ENCODE measurements at regions not wholly inside any gene's neighbourhood (a gene's known extent, or its start where the extent isn't known, plus 50 kb on each side); places are given as distances from the start of the nearest gene placed in this dataset.
A peak's percentile ranks its signal among the peaks of the same experiment; 100 is the strongest.

- DNase-seq (ENCODE audit: low read depth): peak; percentile 51
Observed at GRCh38 chr15:35657679-35658311, 111.8 kb upstream of the DPH6 start.

DNA sequence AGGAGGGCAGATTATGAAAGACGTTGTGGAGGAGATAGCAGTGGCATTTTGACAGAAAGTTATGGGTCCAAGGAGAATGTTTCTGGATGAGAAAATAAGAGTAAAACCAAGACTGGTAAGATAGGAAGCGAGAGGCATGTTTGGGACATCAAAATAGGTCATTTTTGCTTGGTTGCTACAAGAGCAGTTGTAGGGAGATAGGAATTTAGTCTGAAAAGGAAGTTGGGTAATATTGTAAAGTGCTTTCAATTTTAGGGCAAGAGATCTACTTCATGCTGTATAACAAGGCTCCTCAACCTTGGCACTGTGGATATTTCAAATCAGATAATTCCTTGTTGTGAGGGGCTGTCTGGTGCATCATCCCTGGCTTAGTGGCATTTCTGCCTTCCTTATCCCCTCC lies 118.0 kb upstream of the DPH6 start:
- DNase-seq (ENCODE audit: low read depth): no peak

DNA sequence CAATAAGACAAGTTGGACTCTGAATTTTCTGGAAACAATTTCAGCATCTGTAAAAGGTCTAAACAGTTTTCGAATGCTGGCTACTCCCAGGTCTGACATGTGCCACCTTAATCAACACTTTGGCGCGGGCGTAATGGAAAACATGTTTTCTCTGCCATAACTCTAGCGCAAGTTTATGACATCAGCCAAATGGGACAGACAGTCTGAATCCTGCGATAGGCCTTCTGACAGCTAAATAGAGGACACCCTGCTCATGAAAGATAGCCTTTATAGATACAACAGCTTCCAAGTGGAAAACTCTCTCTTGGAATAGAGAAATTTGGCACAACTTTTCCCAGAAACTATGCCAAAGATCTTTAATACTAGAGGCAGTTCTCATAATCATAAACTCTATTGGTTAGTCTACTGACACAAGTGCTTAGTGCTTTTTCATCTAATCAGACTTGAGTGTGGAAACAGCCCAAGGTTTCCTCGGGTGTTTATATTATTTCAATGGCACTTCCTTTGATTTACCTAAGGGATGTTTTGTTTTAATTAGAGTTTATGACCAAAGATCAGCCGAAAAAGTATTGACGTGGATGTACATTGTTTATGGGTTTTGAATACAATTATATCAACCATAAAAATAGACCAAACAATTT lies 120.1 kb upstream of the DPH6 start:
- DNase-seq (ENCODE audit: low read depth): no peak

- DNase-seq (ENCODE audit: low read depth): no peak
Observed at GRCh38 chr15:35667908-35668307, 121.9 kb upstream of the DPH6 start.

- DNase-seq (ENCODE audit: low read depth): no peak
Observed at GRCh38 chr15:35669021-35669420, 123.1 kb upstream of the DPH6 start.

- no peak for DNase-seq (ENCODE audit: low read depth)
Observed at GRCh38 chr15:35669432-35670045, 123.6 kb upstream of the DPH6 start.

DNA sequence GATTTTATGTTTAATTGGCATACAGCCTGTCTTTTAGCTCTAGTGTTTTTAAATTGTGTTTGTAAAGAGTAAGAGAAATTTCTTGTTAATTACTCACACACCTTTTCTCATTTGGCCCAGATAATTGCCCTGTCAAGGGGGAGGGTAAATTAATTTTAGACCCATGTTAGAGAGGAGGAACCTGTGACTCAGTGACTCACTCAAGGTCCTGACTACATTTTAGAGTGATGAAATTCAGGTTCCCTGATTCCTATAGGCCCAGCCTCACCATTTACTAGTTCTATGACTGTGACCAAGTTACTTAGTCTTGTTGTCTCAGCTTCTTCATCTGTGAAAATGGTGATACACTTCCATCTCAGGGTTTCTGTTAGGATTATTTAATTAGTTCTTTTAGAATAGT lies 125.2 kb upstream of the DPH6 start:
- no peak for DNase-seq (ENCODE audit: low read depth)

DNA sequence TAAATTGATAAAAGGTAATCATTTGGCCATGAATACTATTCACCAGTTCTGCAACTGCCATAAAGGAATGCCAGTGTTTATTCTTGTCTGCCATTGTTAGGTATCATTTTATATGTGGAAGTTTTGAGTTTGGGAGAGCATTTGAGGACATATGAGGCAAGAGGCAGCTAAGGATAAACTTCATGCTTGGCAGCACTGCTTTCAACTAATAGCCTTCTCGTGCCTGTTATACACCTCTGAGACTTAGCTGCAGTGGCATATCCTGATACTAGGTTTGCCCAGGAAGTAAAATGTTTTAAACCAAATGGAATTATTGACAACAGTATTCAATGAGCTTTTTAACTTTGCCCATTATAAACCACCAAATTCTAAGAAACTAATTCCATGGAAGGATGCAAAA lies 126.0 kb upstream of the DPH6 start:
- no peak for DNase-seq (ENCODE audit: low read depth)

GRCh38 chr15:35673093-35673684 lies 127.2 kb upstream of the DPH6 start:
- no peak for DNase-seq (ENCODE audit: low read depth)

DNA sequence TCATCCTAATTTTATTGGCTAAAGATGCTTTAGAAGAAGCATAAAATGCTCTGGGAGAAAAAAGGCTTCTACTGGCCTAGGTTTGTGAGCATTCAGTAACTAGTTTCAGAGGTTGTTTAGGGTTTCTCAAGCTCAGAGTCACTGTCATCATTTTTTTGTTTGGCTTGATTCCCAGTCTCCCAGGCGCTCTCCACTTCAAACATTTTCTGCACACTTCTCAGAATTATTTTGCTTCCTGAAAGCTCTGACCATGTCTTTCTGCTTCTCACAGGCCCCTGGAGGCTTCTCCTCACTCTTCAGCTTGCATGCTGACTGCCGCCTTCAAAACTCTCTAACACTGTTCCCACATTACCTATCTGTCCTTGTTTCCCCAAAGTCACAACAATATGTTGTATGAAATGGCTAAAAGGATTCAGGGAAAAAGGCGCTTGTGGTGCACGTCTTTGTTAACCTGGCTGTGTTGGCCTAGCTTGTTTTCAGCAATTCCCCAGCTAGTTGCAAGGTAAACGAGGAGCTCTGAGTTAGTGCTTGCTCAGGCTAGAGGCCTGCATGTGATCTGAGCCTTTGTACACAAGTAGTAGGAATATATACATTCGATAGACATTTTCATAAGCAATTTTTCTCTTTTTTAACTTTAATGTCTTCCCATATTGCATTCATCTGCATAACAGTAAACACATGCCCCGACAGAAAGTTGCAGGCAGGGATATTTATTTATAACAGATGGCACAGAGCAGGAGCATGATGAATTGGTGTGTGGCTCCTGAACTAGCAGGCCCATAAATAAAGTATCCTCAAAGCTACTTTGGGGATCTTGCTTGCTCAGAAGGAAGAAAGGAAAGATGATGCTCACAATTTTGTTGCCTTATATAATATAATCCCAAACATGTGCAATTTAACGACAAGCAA lies 129.2 kb upstream of the DPH6 start:
- DNase-seq (ENCODE audit: low read depth): peak; percentile 32

DNA sequence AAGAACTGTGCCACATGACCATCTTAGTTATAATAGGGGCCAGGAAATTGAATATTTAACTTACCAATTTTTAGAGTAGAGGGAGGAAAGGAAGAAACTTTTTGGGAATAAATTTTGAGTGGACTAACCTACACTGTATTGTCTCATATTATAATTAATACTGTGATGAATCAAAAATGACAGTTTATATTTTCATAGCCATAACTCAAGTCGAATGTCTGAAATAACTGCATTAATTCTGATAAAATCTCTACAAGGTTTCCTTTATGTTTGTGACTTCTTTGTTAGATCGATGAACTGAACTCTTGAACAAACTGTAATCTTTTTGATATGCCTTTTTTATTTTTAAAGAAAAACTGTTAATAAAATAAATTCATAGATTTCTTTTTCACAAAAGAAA lies 132.8 kb upstream of the DPH6 start:
- no peak for DNase-seq (ENCODE audit: low read depth)

- no peak for DNase-seq (ENCODE audit: low read depth)
Observed at GRCh38 chr15:35679186-35679585, 133.2 kb upstream of the DPH6 start.

GRCh38 chr15:35680951-35681350 lies 135.0 kb upstream of the DPH6 start:
- no peak for DNase-seq (ENCODE audit: low read depth)

DNA sequence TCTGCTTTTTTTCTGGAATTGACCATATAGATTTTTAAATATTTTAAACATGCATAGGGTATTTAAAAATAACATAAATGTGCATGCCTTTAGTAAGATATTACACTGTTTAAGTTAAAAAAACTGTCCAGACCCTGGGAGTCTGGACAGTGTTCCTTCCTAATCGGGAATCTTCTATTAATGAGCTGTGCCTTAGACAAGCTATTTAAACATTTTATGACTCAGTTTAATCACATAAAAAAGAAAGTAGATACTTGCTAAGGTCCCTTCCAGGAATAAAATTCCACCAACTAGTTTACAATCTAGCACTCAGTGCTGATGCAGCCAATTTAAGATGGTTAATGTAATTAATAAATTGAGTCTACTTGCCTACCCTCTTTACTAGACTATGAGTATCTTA lies 140.4 kb upstream of the DPH6 start:
- DNase-seq (ENCODE audit: low read depth): no peak

DNA sequence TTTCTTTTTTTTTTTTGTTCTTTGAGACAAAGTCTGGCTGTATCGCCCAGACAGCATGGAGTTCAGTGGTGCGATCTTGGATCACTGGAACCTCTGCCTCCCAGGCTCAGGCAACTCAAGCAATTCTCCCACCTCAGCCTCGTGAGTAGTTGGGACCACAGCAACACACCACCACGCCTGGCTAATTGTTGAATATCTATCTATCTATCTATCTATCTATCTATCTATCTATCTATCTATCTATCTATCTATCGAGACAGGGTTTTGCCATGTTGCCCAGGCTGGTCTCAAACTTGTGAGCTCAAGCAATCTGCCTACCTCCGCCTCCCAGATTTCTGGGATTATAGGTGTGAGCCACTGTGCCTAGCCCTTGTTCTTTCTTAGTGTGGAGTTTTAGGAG lies 143.3 kb upstream of the DPH6 start:
- no peak for DNase-seq (ENCODE audit: low read depth)

- no peak for DNase-seq (ENCODE audit: low read depth)
Observed at GRCh38 chr15:35690089-35690488, 144.1 kb upstream of the DPH6 start.

GRCh38 chr15:35690698-35691116 lies 144.7 kb upstream of the DPH6 start:
- peak; percentile 52 for DNase-seq (ENCODE audit: low read depth)

DNA sequence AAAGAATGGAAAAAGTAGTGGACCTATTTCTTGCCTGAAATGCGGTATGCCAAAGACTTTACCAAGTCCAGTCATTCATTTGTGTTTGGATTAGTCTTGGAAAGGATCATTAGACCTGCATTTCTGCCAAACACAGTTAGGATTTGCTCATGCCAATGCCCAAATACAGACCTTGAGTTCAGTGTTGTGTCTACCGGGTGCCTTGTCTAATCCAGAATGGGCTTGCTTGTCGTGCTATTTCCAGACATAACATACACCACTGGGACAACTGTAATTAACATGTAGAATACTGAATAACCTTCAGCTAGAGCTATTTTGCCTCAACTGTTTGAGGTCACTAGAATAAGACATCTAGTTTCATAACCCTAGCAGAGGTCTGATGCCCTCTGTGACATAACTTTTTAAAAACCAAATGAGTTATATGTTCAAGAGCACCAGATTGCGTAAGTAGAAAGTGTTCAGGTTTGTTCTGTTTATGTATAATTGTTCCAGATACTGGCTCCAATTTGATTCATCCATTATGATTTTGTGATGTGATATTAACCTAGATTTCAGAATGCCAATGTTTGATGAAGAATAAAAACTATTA lies 145.3 kb upstream of the DPH6 start:
- DNase-seq (ENCODE audit: low read depth): no peak

DNA sequence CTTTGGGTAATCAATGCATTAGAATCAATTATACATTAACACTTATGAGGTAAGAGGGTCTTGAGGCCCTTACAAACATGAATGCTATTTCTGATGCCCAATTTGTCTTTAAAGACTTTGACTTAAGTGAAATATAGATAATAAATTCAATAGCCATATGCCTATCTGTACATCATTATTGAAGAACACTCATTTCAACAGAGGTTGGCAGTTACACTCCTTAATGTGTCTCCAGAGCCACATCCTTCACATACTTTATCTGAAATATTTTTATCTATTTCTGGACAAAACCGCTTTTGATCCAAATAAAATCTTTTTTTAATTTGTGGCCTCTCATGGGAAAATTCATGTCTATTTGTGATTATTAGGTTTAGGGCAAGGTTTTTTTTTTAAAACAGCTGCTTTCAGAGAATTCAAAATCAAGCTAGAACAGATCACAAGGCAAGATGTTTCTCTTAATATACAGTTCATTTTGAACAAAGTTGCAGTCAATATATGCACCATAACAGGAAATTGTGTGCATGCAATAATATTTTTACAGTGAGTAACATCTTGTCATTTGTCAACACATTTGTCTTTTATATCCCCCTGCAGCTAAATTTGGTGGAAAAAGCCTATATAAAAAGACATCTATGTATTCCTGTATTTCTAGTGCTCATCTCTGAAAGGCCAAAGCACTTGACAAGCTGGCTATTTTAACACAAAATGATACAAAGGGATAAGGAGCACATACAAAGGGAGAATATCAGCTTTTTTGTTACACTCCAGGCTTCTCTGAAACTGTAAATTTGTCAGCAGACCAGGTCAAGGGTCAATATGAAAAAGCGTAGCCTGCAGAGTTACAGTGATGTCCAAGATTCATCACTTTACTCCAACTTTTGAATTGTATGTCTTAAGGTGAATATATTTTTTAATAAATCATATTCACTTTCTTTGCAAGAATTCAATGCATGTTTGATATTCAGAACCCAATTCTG lies 146.2 kb upstream of the DPH6 start:
- DNase-seq (ENCODE audit: low read depth): peak; percentile 19

- DNase-seq (ENCODE audit: low read depth): no peak
Observed at GRCh38 chr15:35693286-35693685, 147.3 kb upstream of the DPH6 start.
